ENCODE measurements at regions not wholly inside any gene's neighbourhood (a gene's known extent, or its start where the extent isn't known, plus 50 kb on each side); places are given as distances from the start of the nearest gene placed in this dataset.
A peak's percentile ranks its signal among the peaks of the same experiment; 100 is the strongest.
"Not testable (repeated sequence)": the region's sequence is repeated elsewhere in the genome, so short reads cannot be mapped to it uniquely, and the experiment has no call there.

DNA sequence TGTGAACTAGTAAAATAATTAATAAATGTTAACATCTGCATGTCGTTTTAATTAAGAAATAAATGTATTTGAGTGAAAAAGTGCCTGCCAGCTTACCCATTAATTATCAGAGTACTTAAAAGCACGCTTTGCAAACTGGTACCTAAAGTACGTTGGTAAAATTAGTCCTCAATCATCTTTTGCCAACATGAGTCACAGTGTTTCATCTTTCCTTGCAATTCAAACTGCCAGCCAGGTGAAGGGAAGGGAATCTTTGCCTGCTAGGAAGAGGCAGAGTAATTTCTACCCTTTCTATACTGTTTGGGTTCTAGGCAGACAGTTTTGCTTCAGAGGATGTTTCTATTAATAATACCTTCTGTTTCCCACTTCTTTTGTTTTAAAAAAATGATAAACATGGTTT is 57.2 kb upstream of the CNIH3 start:
- no peak overlapping the region for H3K27ac ChIP-seq

DNA sequence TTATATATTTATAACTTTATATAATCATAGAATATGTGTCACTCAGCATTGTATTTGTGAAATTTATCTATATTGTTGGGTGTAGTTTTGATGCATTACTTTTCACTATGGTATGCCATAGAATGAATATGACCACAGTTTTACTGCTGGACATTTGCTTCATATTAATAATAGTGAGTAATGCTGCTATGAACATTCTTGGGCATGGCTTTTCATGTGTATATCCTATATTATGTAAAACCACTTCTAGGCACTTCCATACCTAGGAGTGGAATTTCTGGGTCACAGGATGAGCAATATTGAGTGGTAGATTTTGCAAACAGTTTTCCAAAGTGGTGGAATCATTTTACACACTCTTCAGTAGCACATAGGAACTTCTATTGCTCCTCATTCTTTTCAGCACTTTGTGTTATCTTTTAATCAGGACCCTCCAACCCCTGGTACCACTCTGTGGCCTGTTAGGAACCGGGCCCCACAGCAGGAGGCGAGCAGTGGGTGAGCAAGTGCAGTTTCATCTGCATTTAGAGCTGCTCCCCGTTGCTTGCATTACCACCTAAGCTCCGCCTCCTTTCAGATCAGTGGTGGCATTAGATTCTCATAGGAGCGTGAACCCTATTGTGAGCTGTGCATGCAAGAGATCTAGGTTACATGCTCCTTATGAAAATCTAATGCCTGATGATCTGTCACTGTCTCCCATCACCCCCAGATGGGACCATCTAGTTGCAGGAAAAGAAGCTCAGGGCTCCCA is 56.0 kb upstream of the CNIH3 start:
- H3K4me3 ChIP-seq: no peak overlapping the region
- H3K27ac ChIP-seq: no peak overlapping the region

More for the DNA sequence above, 57.2 kb upstream of the CNIH3 start:
- H3K4me3 ChIP-seq: no peak overlapping the region

DNA sequence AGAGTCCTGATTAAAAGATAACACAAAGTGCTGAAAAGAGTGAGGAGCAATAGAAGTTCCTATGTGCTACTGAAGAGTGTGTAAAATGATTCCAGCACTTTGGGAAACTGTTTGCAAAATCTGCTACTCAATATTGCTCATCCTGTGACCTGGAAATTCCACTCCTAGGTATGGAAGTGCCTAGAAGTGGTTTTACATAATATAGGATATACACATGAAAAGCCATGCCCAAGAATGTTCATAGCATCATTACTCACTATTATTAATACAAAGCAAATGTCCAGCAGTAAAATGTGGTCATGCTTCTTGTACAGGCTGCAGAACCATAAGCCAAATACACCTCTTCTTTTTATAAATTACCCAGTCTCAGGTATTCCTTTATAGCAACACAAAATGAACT is 53.2 kb upstream of the CNIH3 start:
- H3K27ac ChIP-seq, H3K4me3 ChIP-seq: not testable (repeated sequence)

DNA sequence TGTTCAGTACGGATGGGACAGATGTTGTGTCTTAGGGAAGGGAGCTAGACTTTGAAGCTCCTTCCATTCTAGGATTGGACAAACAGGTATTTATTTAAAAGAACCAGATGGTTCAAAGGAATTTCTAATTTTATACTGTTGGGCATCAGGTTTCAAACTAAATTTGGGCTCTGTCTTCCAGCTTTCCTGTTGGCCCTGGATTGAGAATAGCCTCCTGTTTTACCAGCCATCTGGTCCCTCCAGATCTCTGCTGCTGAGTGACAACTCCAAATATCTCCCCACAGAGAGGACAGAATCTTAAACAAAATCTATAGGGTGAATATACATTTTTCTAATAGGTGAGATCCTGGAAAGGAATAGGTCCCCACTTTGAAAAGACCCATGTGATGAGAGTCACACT is 52.5 kb upstream of the CNIH3 start:
- H3K4me3 ChIP-seq: no peak overlapping the region
- no peak overlapping the region for H3K27ac ChIP-seq

DNA sequence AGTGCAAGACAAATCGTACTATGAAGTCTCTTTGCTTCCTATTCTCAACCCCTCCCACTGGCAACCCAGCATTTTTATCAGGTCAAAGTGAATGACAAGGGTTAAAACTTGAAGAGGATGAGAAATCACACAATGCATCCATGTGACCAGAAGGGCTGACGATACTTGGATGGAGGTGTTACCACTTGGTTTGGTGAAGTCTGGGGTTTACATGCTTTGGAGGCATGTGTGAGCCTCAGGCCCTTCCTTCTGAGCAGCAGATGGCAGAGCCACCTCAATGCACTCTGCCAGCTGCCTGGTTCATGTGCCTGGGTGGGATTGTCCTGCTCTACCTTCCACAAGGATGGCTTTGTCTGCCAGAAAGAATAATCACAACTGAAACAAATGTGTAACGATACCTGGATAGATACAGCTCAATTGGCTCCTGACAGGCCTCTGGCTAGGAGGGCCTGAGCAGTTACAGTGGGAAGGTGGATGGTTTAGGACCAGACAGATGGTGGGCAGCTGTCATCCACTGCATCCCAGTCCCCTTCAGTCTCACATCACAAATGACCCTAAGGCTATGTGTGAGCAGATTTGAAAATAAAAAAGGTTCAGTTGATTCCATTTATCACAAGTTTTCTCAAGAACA is 51.5 kb upstream of the CNIH3 start:
- Histone ChIP-seq H3K27ac (peak overlapping the region in 2 of 21 experiments; percentile 34 to 56), H3K4me3 (no peak overlapping the region)

DNA sequence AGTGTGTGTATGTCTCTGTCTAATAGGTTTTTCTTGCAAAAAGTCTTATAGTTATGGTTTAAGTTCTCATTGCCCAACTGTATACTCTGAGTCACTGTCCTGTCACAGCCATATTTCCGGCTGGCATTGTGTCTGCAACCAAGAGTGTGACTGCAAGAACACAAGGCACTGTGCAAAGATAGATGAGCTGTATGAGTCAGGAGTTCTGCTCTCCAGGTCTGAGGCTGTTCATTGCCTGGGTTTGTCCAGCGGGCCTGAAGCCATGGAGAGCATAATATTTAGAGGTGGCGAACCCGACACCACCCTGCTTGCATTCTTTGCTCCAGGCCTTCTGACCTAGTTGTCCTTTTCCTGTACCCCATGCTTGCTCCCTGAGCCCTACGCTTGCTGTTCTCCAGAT is 50.9 kb upstream of the CNIH3 start:
- peak overlapping the region in 5 of 21 experiments; percentile 14 to 58 (median 47) for H3K27ac ChIP-seq
- no peak overlapping the region for H3K4me3 ChIP-seq

DNA sequence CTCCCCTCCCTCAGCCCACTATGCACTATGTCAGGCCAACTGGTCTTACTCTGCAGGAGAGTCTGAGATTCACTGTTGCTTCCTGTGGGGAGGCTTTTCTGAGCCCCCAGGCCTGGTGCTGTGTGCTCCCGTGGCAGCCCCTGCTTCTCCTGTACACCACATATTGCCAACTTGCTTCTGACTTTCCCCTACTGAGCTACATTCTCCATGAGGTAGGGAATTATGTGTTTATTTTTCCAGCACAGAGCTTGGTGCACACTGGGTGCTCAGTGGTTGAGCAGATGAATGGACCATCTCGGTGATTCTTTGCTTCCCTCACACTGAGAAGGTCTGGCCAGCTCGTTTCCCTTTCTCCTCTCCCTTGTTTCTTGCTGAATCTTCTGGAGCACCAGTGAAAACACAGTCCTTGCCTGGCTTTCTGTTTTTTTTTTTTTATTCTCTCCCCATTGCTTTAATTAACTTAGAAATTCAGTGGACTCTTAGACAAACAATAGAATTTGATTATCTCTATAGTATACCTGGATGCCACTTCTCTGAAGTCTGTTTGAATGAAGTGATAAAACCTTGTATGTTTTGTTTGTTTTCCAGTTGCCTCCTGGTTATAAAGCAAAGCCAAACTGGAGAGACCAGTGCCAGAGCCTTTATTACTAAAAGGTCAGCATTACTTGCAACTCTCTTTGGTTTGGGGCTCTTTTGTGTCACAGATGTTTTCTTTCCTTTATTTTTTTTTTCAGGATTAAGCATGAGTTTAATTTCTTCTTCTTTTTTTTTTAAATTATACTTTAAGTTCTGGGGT is 50.3 kb upstream of the CNIH3 start:
- peak overlapping the region in 5 of 21 experiments; percentile 14 to 58 (median 47) for H3K27ac ChIP-seq

More for the DNA sequence above, 50.3 kb upstream of the CNIH3 start:
- H3K4me3 ChIP-seq: no peak overlapping the region
